DND-41 (cell line): ENCODE measurements at regions not wholly inside any gene's neighbourhood (a gene's known extent, or its start where the extent isn't known, plus 50 kb on each side); places are given as distances from the start of the nearest gene placed in this dataset.
A peak's percentile ranks its signal among the peaks of the same experiment; 100 is the strongest.

ENCODE experiments used
- EZH2 ChIP-seq: IDR thresholded peaks from 3 replicates; pipeline ENCODE4 v1.6.1; 2012; ENCODE audit warnings: borderline replicate concordance, low read depth, mild to moderate bottlenecking, moderate library complexity, low read length, inconsistent platforms; ENCODE audit not compliant: severe bottlenecking
- TF ChIP-seq, protein P1 (sequence below): IDR thresholded peaks from 2 replicates; pipeline ENCODE4 v1.5.1; 2012; ENCODE audit warnings: borderline replicate concordance, low read length, moderate library complexity, mild to moderate bottlenecking; ENCODE audit not compliant: poor library complexity, severe bottlenecking; ENCODE audit errors: extremely low read depth

DNA sequence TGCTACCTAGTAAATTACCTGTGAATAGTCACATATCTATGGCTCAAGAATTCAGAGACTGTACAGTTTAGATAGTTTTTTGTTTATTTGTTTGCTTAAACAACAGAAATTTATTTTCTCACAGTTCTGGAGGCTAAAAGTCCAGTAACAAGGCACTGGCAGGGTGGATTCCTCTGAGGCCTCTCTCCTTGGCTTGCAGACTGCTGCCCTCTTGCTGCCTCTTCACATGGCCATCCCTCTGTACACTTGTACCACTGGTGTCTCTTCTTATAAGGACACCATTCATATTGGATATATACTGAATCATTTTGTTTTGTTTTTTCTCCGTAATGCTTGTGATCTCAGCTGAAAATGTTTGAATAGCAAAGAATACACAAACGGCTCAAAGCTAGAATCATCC lies 56.4 kb upstream of the MIR17HG start:
- TF ChIP-seq, protein P1, sequence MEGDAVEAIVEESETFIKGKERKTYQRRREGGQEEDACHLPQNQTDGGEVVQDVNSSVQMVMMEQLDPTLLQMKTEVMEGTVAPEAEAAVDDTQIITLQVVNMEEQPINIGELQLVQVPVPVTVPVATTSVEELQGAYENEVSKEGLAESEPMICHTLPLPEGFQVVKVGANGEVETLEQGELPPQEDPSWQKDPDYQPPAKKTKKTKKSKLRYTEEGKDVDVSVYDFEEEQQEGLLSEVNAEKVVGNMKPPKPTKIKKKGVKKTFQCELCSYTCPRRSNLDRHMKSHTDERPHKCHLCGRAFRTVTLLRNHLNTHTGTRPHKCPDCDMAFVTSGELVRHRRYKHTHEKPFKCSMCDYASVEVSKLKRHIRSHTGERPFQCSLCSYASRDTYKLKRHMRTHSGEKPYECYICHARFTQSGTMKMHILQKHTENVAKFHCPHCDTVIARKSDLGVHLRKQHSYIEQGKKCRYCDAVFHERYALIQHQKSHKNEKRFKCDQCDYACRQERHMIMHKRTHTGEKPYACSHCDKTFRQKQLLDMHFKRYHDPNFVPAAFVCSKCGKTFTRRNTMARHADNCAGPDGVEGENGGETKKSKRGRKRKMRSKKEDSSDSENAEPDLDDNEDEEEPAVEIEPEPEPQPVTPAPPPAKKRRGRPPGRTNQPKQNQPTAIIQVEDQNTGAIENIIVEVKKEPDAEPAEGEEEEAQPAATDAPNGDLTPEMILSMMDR: peak; percentile 36
- no peak for TF ChIP-seq EZH2
